HEK293 (cell line): ENCODE measurements at regions not wholly inside any gene's neighbourhood (a gene's known extent, or its start where the extent isn't known, plus 50 kb on each side); places are given as distances from the start of the nearest gene placed in this dataset.

Experiments used
- BCL11B ChIP-seq: fragments of 450-650 bp; formaldehyde crosslinking; IDR thresholded peaks from 2 replicates; pipeline ENCODE4 v1.5.1; 2016; ENCODE audit warnings: low read depth, missing biosample characterization, missing genetic modification characterization
- MEIS1 ChIP-seq: sonication (generic); formaldehyde crosslinking; IDR thresholded peaks from 2 replicates; pipeline ENCODE4 v1.8.1; 2022; ENCODE audit warnings: missing genetic modification reagents, mild to moderate bottlenecking, borderline replicate concordance
- SCRT1 ChIP-seq: fragments of 450-650 bp; formaldehyde crosslinking; IDR thresholded peaks from 2 replicates; pipeline ENCODE4 v1.5.1; 2016; ENCODE audit warnings: missing biosample characterization, missing genetic modification characterization, borderline replicate concordance
- SP2 ChIP-seq: fragments of 450-650 bp; formaldehyde crosslinking; IDR thresholded peaks from 2 replicates; pipeline ENCODE4 v1.5.1; 2016; ENCODE audit warnings: missing biosample characterization, missing genetic modification characterization
- YY1 ChIP-seq: fragments of 450-650 bp; formaldehyde crosslinking; IDR thresholded peaks from 2 replicates; pipeline ENCODE4 v1.5.1; 2018; ENCODE audit warnings: missing biosample characterization, missing genetic modification characterization
- ZBTB20 ChIP-seq: fragments of 450-650 bp; formaldehyde crosslinking; IDR thresholded peaks from 2 replicates; pipeline ENCODE4 v1.5.1; 2016; ENCODE audit warnings: missing biosample characterization, missing genetic modification characterization
- ZNF544 ChIP-seq: fragments of 450-650 bp; formaldehyde crosslinking; IDR thresholded peaks from 2 replicates; pipeline ENCODE4 v1.5.0; 2017; ENCODE audit warnings: missing biosample characterization, missing genetic modification characterization
- TF ChIP-seq, protein P1 (sequence below): fragments of 450-650 bp; formaldehyde crosslinking; IDR thresholded peaks from 2 replicates; pipeline ENCODE4 v1.5.1; 2016; ENCODE audit warnings: missing biosample characterization, missing genetic modification characterization
- TF ChIP-seq, protein P2 (sequence below): fragments of 450-650 bp; formaldehyde crosslinking; IDR thresholded peaks from 2 replicates; pipeline ENCODE4 v1.5.1; 2016; ENCODE audit warnings: missing biosample characterization, missing genetic modification characterization
- TF ChIP-seq, protein P3 (sequence below): fragments of 450-650 bp; formaldehyde crosslinking; optimal IDR thresholded peaks from 2 replicates; pipeline ENCODE3; 2016; ENCODE audit warnings: missing biosample characterization, mild to moderate bottlenecking, missing genetic modification characterization
- TF ChIP-seq, protein P4 (sequence below): fragments of 450-650 bp; formaldehyde crosslinking; conservative IDR thresholded peaks from 2 replicates; pipeline ENCODE4 v1.5.1; 2016; ENCODE audit warnings: low read depth, missing biosample characterization, missing genetic modification characterization

DNA sequence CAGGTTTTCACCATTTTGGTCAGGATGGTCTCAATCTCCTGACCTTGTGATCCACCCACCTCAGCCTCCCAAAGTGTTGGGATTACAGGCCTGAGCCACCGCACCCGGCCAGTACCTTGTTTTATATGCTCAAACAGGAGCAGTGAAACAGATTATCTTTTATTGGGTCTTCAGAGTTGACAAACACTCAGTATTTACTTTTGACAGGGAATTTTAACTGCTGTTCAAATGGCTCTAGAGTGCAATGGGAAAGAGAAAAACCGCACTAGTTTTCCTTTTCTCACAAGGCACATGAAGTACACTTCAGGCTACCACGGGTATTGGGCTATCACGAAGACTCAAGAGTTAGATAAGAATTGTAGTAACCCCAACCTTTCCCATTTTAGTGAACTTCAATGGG lies 471.9 kb upstream of the DAB2 start:
- no peak for TF ChIP-seq SP2 (tag by site-specific recombination)
- no peak for TF ChIP-seq SCRT1 (tag by site-specific recombination)
- TF ChIP-seq BCL11B (tag by site-specific recombination) = no peak
- TF ChIP-seq, protein P1, sequence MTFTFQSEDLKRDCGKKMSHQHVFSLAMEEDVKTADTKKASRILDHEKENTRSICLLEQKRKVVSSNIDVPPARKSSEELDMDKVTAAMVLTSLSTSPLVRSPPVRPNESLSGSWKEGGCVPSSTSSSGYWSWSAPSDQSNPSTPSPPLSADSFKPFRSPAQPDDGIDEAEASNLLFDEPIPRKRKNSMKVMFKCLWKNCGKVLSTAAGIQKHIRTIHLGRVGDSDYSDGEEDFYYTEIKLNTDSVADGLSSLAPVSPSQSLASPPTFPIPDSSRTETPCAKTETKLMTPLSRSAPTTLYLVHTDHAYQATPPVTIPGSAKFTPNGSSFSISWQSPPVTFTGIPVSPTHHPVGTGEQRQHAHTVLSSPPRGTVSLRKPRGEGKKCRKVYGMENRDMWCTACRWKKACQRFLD (tag by site-specific recombination) = no peak
- TF ChIP-seq, protein P2, sequence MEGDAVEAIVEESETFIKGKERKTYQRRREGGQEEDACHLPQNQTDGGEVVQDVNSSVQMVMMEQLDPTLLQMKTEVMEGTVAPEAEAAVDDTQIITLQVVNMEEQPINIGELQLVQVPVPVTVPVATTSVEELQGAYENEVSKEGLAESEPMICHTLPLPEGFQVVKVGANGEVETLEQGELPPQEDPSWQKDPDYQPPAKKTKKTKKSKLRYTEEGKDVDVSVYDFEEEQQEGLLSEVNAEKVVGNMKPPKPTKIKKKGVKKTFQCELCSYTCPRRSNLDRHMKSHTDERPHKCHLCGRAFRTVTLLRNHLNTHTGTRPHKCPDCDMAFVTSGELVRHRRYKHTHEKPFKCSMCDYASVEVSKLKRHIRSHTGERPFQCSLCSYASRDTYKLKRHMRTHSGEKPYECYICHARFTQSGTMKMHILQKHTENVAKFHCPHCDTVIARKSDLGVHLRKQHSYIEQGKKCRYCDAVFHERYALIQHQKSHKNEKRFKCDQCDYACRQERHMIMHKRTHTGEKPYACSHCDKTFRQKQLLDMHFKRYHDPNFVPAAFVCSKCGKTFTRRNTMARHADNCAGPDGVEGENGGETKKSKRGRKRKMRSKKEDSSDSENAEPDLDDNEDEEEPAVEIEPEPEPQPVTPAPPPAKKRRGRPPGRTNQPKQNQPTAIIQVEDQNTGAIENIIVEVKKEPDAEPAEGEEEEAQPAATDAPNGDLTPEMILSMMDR (tag by site-specific recombination) = no peak
- no peak for TF ChIP-seq ZBTB20 (tag by site-specific recombination)
- TF ChIP-seq, protein P3, sequence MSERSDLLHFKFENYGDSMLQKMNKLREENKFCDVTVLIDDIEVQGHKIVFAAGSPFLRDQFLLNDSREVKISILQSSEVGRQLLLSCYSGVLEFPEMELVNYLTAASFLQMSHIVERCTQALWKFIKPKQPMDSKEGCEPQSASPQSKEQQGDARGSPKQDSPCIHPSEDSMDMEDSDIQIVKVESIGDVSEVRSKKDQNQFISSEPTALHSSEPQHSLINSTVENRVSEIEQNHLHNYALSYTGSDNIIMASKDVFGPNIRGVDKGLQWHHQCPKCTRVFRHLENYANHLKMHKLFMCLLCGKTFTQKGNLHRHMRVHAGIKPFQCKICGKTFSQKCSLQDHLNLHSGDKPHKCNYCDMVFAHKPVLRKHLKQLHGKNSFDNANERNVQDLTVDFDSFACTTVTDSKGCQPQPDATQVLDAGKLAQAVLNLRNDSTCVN (tag by site-specific recombination) = no peak
- TF ChIP-seq ZNF544 (tag by site-specific recombination) = no peak
- TF ChIP-seq, protein P4, sequence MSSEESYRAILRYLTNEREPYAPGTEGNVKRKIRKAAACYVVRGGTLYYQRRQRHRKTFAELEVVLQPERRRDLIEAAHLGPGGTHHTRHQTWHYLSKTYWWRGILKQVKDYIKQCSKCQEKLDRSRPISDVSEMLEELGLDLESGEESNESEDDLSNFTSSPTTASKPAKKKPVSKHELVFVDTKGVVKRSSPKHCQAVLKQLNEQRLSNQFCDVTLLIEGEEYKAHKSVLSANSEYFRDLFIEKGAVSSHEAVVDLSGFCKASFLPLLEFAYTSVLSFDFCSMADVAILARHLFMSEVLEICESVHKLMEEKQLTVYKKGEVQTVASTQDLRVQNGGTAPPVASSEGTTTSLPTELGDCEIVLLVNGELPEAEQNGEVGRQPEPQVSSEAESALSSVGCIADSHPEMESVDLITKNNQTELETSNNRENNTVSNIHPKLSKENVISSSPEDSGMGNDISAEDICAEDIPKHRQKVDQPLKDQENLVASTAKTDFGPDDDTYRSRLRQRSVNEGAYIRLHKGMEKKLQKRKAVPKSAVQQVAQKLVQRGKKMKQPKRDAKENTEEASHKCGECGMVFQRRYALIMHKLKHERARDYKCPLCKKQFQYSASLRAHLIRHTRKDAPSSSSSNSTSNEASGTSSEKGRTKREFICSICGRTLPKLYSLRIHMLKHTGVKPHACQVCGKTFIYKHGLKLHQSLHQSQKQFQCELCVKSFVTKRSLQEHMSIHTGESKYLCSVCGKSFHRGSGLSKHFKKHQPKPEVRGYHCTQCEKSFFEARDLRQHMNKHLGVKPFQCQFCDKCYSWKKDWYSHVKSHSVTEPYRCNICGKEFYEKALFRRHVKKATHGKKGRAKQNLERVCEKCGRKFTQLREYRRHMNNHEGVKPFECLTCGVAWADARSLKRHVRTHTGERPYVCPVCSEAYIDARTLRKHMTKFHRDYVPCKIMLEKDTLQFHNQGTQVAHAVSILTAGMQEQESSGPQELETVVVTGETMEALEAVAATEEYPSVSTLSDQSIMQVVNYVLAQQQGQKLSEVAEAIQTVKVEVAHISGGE (tag by site-specific recombination) = no peak
- no peak for TF ChIP-seq MEIS1 (CRISPR knock-in tag)
- no peak for TF ChIP-seq YY1
